ENCODE measurements at regions not wholly inside any gene's neighbourhood (a gene's known extent, or its start where the extent isn't known, plus 50 kb on each side); places are given as distances from the start of the nearest gene placed in this dataset.

- TF ChIP-seq GATA3 (IDR thresholded peaks at IDR 0.05; ENCODE audit: low read depth, low read length) (no peak), GATA2 (IDR thresholded peaks at IDR 0.05; ENCODE audit: low read depth, low read length) (no peak)
These were observed 946.3 kb downstream of the EPHA7 start for GRCh38 chr6:92473056-92473455.
